ENCODE measurements at regions not wholly inside any gene's neighbourhood (a gene's known extent, or its start where the extent isn't known, plus 50 kb on each side); places are given as distances from the start of the nearest gene placed in this dataset.
"Not testable (repeated sequence)": the region's sequence is repeated elsewhere in the genome, so short reads cannot be mapped to it uniquely, and the experiment has no call there.

GRCh38 chr2:57465967-57466366 is 580.6 kb upstream of the VRK2 start:
- Histone ChIP-seq H3K36me3 (no peaks in the 10 kb centered on the region), H3K4me1 (ENCODE audit: control insufficient read depth in 1 of 2, insufficient read depth in 1 of 2, low read depth in 1 of 2, low read length in 1 of 2) (no peaks in the 10 kb centered on the region), H3K9me3 (no peaks in the 10 kb centered on the region), H3K27ac (no peak overlapping the region), H3K4me3 (ENCODE audit: low read depth in 1 of 2, low read length in 1 of 2) (no peak overlapping the region), H3K27me3 (no peaks in the 10 kb centered on the region)
- no peak for TF ChIP-seq CTCF (IDR thresholded peaks at IDR 0.05)

GRCh38 chr2:57475391-57475790 is 571.2 kb upstream of the VRK2 start:
- no peaks in the 10 kb centered on the region for H3K4me1 ChIP-seq (ENCODE audit: control insufficient read depth in 1 of 2, insufficient read depth in 1 of 2, low read depth in 1 of 2, low read length in 1 of 2)
- no peak overlapping the region for H3K27ac ChIP-seq
- H3K36me3 ChIP-seq: no peaks in the 10 kb centered on the region
- TF ChIP-seq CTCF (IDR thresholded peaks at IDR 0.05): no peak
- H3K4me3 ChIP-seq (ENCODE audit: low read depth in 1 of 2, low read length in 1 of 2): no peak overlapping the region
- no peaks in the 10 kb centered on the region for H3K9me3 ChIP-seq
- H3K27me3 ChIP-seq: no peaks in the 10 kb centered on the region

- Histone ChIP-seq H3K4me1 (ENCODE audit: control insufficient read depth in 1 of 2, insufficient read depth in 1 of 2, low read depth in 1 of 2, low read length in 1 of 2) (no peaks in the 10 kb centered on the region), H3K36me3 (no peaks in the 10 kb centered on the region), H3K9me3 (no peaks in the 10 kb centered on the region), H3K27me3 (no peaks in the 10 kb centered on the region), H3K27ac (no peak overlapping the region), H3K4me3 (ENCODE audit: low read depth in 1 of 2, low read length in 1 of 2) (no peak overlapping the region)
- TF ChIP-seq CTCF (IDR thresholded peaks at IDR 0.05): no peak
These were observed 566.6 kb upstream of the VRK2 start for GRCh38 chr2:57479981-57480380.

- H3K27ac ChIP-seq: no peak overlapping the region
These were observed 558.5 kb upstream of the VRK2 start for GRCh38 chr2:57488061-57488460.

GRCh38 chr2:57490741-57491140 is 555.9 kb upstream of the VRK2 start:
- H3K36me3 ChIP-seq: no peaks in the 10 kb centered on the region
- H3K4me1 ChIP-seq (ENCODE audit: control insufficient read depth in 1 of 2, insufficient read depth in 1 of 2, low read depth in 1 of 2, low read length in 1 of 2): no peaks in the 10 kb centered on the region
- no peaks in the 10 kb centered on the region for H3K27me3 ChIP-seq
- no peaks in the 10 kb centered on the region for H3K9me3 ChIP-seq
- no peak for TF ChIP-seq CTCF (IDR thresholded peaks at IDR 0.05)
- H3K4me3 ChIP-seq (ENCODE audit: low read depth in 1 of 2, low read length in 1 of 2): no peak overlapping the region
- no peak overlapping the region for H3K27ac ChIP-seq

More at GRCh38 chr2:57488061-57488460, 558.5 kb upstream of the VRK2 start:
- no peak for TF ChIP-seq CTCF (IDR thresholded peaks at IDR 0.05)
- no peaks in the 10 kb centered on the region for H3K9me3 ChIP-seq
- no peaks in the 10 kb centered on the region for H3K27me3 ChIP-seq
- H3K36me3 ChIP-seq: no peaks in the 10 kb centered on the region
- H3K4me3 ChIP-seq (ENCODE audit: low read depth in 1 of 2, low read length in 1 of 2): no peak overlapping the region
- no peaks in the 10 kb centered on the region for H3K4me1 ChIP-seq (ENCODE audit: control insufficient read depth in 1 of 2, insufficient read depth in 1 of 2, low read depth in 1 of 2, low read length in 1 of 2)

GRCh38 chr2:57491213-57491612 is 555.4 kb upstream of the VRK2 start:
- no peaks in the 10 kb centered on the region for H3K4me1 ChIP-seq (ENCODE audit: control insufficient read depth in 1 of 2, insufficient read depth in 1 of 2, low read depth in 1 of 2, low read length in 1 of 2)
- TF ChIP-seq CTCF (IDR thresholded peaks at IDR 0.05): no peak

GRCh38 chr2:57493966-57494365 is 552.6 kb upstream of the VRK2 start:
- not testable (repeated sequence) for H3K36me3 ChIP-seq; H3K27ac ChIP-seq; H3K4me1 ChIP-seq (ENCODE audit: control insufficient read depth in 1 of 2, insufficient read depth in 1 of 2, low read depth in 1 of 2, low read length in 1 of 2); H3K9me3 ChIP-seq; H3K27me3 ChIP-seq; H3K4me3 ChIP-seq (ENCODE audit: low read depth in 1 of 2, low read length in 1 of 2)

More at GRCh38 chr2:57491213-57491612, 555.4 kb upstream of the VRK2 start:
- Histone ChIP-seq H3K36me3 (no peaks in the 10 kb centered on the region), H3K27ac (no peak overlapping the region), H3K4me3 (ENCODE audit: low read depth in 1 of 2, low read length in 1 of 2) (no peak overlapping the region), H3K27me3 (no peaks in the 10 kb centered on the region), H3K9me3 (no peaks in the 10 kb centered on the region)

All from neutrophil (primary cell).